Liver (tissue), 8 donors: ENCODE measurements at regions not wholly inside any gene's neighbourhood (a gene's known extent, or its start where the extent isn't known, plus 50 kb on each side); places are given as distances from the start of the nearest gene placed in this dataset.

Experiments used
- DNase-seq: peaks from one replicate; pipeline ENCODE4 v3.0.0-alpha.2; 2017; ENCODE audit warnings: low spot score
- H3K27ac ChIP-seq, 2 donors: one replicate each; pipeline ENCODE4 v1.7.0; 2013; ENCODE audit warnings: inconsistent platforms in 2 of 2, low read length in 2 of 2, control low read depth in 1 of 2, low read depth in 1 of 2, mild to moderate bottlenecking in 1 of 2
- H3K27me3 ChIP-seq, 4 donors: one replicate each; pipeline versions ENCODE4 v1.6.1 to v1.7.0; 2013; ENCODE audit warnings: low read length in 3 of 4, inconsistent platforms in 1 of 4, mild to moderate bottlenecking in 1 of 4, moderate library complexity in 1 of 4; ENCODE audit not compliant: control insufficient read depth in 4 of 4, insufficient read depth in 4 of 4
- H3K36me3 ChIP-seq, 4 donors: one replicate each; pipeline versions ENCODE4 v1.6.1 to v1.7.0; 2013; ENCODE audit warnings: low read length in 3 of 4, mild to moderate bottlenecking in 3 of 4, low read depth in 1 of 4, moderate library complexity in 1 of 4; ENCODE audit not compliant: control insufficient read depth in 4 of 4, insufficient read depth in 3 of 4
- H3K4me1 ChIP-seq, 4 donors: one replicate each; pipeline versions ENCODE4 v1.6.1 to v1.7.0; 2013; ENCODE audit warnings: low read length in 3 of 4, mild to moderate bottlenecking in 3 of 4, moderate library complexity in 1 of 4; ENCODE audit not compliant: control insufficient read depth in 4 of 4, insufficient read depth in 4 of 4
- H3K4me3 ChIP-seq, 3 donors: one replicate each; pipeline versions ENCODE4 v1.6.1 to v1.7.0; 2013; ENCODE audit warnings: low read length in 3 of 3, control low read depth in 1 of 3, low read depth in 1 of 3, mild to moderate bottlenecking in 1 of 3
- H3K9ac ChIP-seq, 2 donors: one replicate each; pipeline ENCODE4 v1.7.0; 2013; ENCODE audit warnings: low read length in 2 of 2, mild to moderate bottlenecking in 2 of 2, moderate library complexity in 2 of 2, control low read depth in 1 of 2, low read depth in 1 of 2
- H3K9me3 ChIP-seq, 4 donors: one replicate each; pipeline versions ENCODE4 v1.6.1 to v1.7.0; 2013; ENCODE audit warnings: low read length in 3 of 4; ENCODE audit not compliant: control insufficient read depth in 4 of 4
- CTCF ChIP-seq: fragments of 150-350 bp; IDR thresholded peaks from 2 replicates; pipeline ENCODE4 v1.5.1; 2017; ENCODE audit warnings: improper control_type of control experiment, low read depth, low read length; ENCODE audit not compliant: missing input control
- FOXA1 ChIP-seq: IDR thresholded peaks from 2 replicates; pipeline ENCODE4 v1.6.1; 2016; ENCODE audit warnings: antibody characterized with exemption
- FOXA2 ChIP-seq: IDR thresholded peaks from 2 replicates; pipeline ENCODE4 v1.6.1; 2016; ENCODE audit warnings: antibody characterized with exemption
- GABPA ChIP-seq, 2 donors: IDR thresholded peaks in 1 of 2; conservative IDR thresholded peaks in 1 of 2; 2 replicates each; pipeline ENCODE4 v1.6.1; 2016; ENCODE audit warnings: antibody characterized with exemption in 2 of 2, mild to moderate bottlenecking in 1 of 2, moderate library complexity in 1 of 2
- HNF4A ChIP-seq, 2 donors: conservative IDR thresholded peaks; 2 replicates each; pipeline ENCODE4 v1.6.1; 2016; ENCODE audit warnings: antibody characterized with exemption in 2 of 2, mild to moderate bottlenecking in 2 of 2
- MAX ChIP-seq: IDR thresholded peaks from 2 replicates; pipeline ENCODE4 v1.6.1; 2016; ENCODE audit warnings: antibody characterized with exemption
- RAD21 ChIP-seq, 2 donors: IDR thresholded peaks; 2 replicates each; pipeline ENCODE4 v1.6.1; 2016; ENCODE audit warnings: antibody characterized with exemption in 2 of 2, mild to moderate bottlenecking in 2 of 2
- RXRA ChIP-seq, 2 donors: IDR thresholded peaks; 2 replicates each; pipeline ENCODE4 v1.6.1; 2017 to 2018; ENCODE audit warnings: antibody characterized with exemption in 2 of 2, mild to moderate bottlenecking in 1 of 2
- YY1 ChIP-seq: IDR thresholded peaks from 2 replicates; pipeline ENCODE4 v1.6.1; 2016; ENCODE audit warnings: antibody characterized with exemption, mild to moderate bottlenecking
- WGBS: extraction: QIAGEN DNeasy Blood & Tissue Kit; methylation state at CpG from one replicate; pipeline ENCODE4 v1.1.7; 2013; 5-methylcytosine and 5-hydroxymethylcytosine counted together
- TF ChIP-seq, protein P1 (sequence below): IDR thresholded peaks from 2 replicates; pipeline ENCODE4 v1.6.1; 2016; ENCODE audit warnings: antibody characterized with exemption
- donor health status: healthy.
- donor health status: healthy.
- donor health status: healthy.
- donor health status: healthy.
- donor health status: healthy.

GRCh38 chr12:77166696-77167095 is 101.3 kb upstream of the E2F7 start:
- H3K9me3 ChIP-seq, result no peaks in the 10 kb centered on the region
- no peaks in the 10 kb centered on the region for H3K36me3 ChIP-seq
- no peak overlapping the region for H3K27ac ChIP-seq
- H3K9ac ChIP-seq, result no peak overlapping the region
- no peaks in the 10 kb centered on the region for H3K4me1 ChIP-seq
- H3K27me3 ChIP-seq, result peaks cover 0 to 3% (median 0%) of the 10 kb centered on the region in 4 donors
- TF ChIP-seq RXRA (IDR thresholded peaks at IDR 0.05) (no peak), YY1 (no peak), CTCF (no peak), MAX (no peak)
- TF ChIP-seq, protein P1, sequence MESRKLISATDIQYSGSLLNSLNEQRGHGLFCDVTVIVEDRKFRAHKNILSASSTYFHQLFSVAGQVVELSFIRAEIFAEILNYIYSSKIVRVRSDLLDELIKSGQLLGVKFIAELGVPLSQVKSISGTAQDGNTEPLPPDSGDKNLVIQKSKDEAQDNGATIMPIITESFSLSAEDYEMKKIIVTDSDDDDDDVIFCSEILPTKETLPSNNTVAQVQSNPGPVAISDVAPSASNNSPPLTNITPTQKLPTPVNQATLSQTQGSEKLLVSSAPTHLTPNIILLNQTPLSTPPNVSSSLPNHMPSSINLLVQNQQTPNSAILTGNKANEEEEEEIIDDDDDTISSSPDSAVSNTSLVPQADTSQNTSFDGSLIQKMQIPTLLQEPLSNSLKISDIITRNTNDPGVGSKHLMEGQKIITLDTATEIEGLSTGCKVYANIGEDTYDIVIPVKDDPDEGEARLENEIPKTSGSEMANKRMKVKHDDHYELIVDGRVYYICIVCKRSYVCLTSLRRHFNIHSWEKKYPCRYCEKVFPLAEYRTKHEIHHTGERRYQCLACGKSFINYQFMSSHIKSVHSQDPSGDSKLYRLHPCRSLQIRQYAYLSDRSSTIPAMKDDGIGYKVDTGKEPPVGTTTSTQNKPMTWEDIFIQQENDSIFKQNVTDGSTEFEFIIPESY, result no peak
- H3K4me3 ChIP-seq, result no peak overlapping the region
- DNase-seq, result no peak
- 70% methylated on average over 2 of the region's 2 CpGs for WGBS

DNA sequence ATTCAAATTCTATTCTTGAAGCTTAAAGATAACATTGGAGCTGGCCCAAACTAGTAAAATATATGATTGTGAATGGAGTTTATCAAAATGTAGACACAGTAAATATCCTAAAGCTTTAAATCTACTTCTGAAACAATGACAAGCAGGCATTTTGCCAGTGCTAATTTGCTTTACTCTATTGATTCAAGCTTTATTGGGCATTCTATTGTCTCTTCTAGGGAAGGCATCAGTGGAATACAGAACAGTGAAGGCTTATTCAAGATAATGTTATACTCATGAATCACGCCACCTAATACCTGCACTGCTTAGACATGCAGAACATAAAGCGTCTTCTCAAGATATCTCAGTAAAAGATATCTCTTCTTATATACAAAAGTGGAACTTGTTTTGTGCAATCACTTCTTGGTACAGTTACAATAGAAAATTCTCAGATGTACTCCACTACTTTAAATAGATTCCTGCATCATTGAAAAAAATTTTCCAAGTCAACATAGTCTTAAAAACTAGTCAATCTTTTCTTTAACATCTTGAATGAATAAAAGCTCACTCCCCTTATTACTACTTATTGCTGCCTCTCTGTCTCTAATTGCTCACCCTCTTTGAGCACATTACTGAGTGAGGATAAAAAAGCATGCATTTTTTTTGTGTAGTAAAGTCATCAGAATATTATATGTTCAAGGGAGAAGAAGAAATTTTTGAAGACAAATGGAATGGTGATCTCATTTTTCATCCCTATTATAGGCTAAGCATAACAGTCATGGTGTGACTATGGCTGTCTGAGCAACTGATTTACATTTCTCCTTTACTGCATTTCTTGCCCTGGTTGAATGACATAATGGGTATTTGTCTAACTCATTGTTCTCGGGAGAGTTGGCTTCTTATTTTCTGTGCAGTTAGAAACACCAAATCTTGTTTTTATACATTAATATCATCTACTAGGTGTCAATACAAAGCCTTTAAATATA is 98.0 kb upstream of the E2F7 start:
- Histone ChIP-seq H3K9ac (no peak overlapping the region), H3K27me3 (no peaks in the 10 kb centered on the region), H3K4me1 (no peaks in the 10 kb centered on the region), H3K27ac (no peak overlapping the region), H3K9me3 (no peaks in the 10 kb centered on the region), H3K36me3 (no peaks in the 10 kb centered on the region), H3K4me3 (no peak overlapping the region)
- 74% methylated on average over 3 of the region's 3 CpGs for WGBS
- DNase-seq, result no peak
- TF ChIP-seq CTCF (no peak), FOXA2 (no peak)

DNA sequence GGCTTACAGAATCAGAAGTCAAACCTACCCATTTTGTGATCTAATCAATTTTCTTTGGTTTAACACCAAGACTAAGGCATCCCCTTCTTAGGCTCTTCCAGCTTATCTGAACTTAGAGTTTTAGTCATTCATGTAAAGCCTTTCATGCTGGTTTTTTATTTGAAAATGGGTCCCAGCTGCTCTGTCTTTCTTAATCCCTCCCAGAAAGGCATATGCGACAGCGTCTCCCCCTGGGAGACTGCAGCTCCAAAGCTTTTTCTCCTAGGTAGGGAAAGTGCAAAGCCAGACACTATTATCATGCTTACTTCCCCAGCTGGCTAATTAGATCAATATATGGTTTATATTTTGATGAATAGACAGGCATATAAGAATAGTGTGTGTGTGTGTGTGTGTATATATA is 96.6 kb upstream of the E2F7 start:
- no peak for DNase-seq
- WGBS, result 23% methylated on average over 2 of the region's 2 CpGs
- no peak for TF ChIP-seq HNF4A (conservative IDR thresholded peaks at IDR 0.05)
- no peak for TF ChIP-seq RAD21 (IDR thresholded peaks at IDR 0.05)
- TF ChIP-seq GABPA (IDR thresholded peaks at IDR 0.05 in 1 of 2, conservative IDR thresholded peaks at IDR 0.05 in 1 of 2), result no peak
- TF ChIP-seq YY1, result no peak
- no peak for TF ChIP-seq FOXA1

More for the DNA sequence above, 96.6 kb upstream of the E2F7 start:
- Histone ChIP-seq H3K9ac (no peak overlapping the region), H3K4me3 (no peak overlapping the region), H3K9me3 (no peaks in the 10 kb centered on the region), H3K27ac (no peak overlapping the region), H3K4me1 (no peaks in the 10 kb centered on the region), H3K27me3 (peaks cover 0 to 1% (median 0%) of the 10 kb centered on the region in 4 donors), H3K36me3 (no peaks in the 10 kb centered on the region)
